GM23338 (cell line): ENCODE measurements at regions not wholly inside any gene's neighbourhood (a gene's known extent, or its start where the extent isn't known, plus 50 kb on each side); places are given as distances from the start of the nearest gene placed in this dataset.

Experiments used
- ATAC-seq: fragments of 200-7000 bp; cut with Tn5 transposase; 3 replicates; pipeline ENCODE4 v1.9.1; 2020
- DNase-seq: peaks from one replicate; pipeline ENCODE4 v3.0.0-alpha.2; 2015; ENCODE audit warnings: low spot score
- H2AFZ ChIP-seq: fragments of 200-600 bp; sonication (generic); 2 replicates; pipeline ENCODE4 v1.8.0; 2016; ENCODE audit warnings: antibody characterized with exemption, mild to moderate bottlenecking, moderate library complexity
- H3F3A ChIP-seq: fragments of 200-600 bp; sonication (generic); replicated peaks from 2 replicates; pipeline ENCODE4 v1.8.0; 2017; ENCODE audit warnings: antibody characterized with exemption, mixed run types, low read depth
- H3K27ac ChIP-seq: fragments of 200-600 bp; sonication (generic); 2 replicates; pipeline ENCODE4 v1.6.1; 2016; ENCODE audit warnings: low read depth
- H3K27me3 ChIP-seq: fragments of 200-600 bp; sonication (generic); 2 replicates; pipeline ENCODE4 v1.8.0; 2016; ENCODE audit warnings: mild to moderate bottlenecking, mixed run types, moderate library complexity; ENCODE audit not compliant: insufficient read depth
- H3K36me3 ChIP-seq: fragments of 200-600 bp; sonication (generic); 2 replicates; pipeline ENCODE4 v1.8.0; 2016; ENCODE audit warnings: mild to moderate bottlenecking; ENCODE audit not compliant: insufficient read depth
- H3K4me1 ChIP-seq: fragments of 200-600 bp; sonication (generic); 2 replicates; pipeline ENCODE4 v1.8.0; 2016; ENCODE audit warnings: mild to moderate bottlenecking, moderate library complexity; ENCODE audit not compliant: insufficient read depth
- H3K4me2 ChIP-seq: fragments of 200-600 bp; sonication (generic); 2 replicates; pipeline ENCODE4 v1.7.1; 2017; ENCODE audit warnings: mixed run types
- H3K4me3 ChIP-seq: fragments of 200-600 bp; sonication (generic); 2 replicates; pipeline ENCODE4 v1.6.1; 2016; ENCODE audit warnings: mixed run types
- H3K79me2 ChIP-seq: fragments of 200-600 bp; sonication (generic); replicated peaks from 2 replicates; pipeline ENCODE4 v1.8.0; 2017; ENCODE audit warnings: mild to moderate bottlenecking; ENCODE audit not compliant: insufficient read depth
- H3K9me2 ChIP-seq: fragments of 200-600 bp; sonication (generic); 2 replicates; pipeline ENCODE4 v1.8.0; 2017; ENCODE audit not compliant: insufficient read depth
- H4K20me1 ChIP-seq: fragments of 200-600 bp; sonication (generic); replicated peaks from 2 replicates; pipeline ENCODE4 v1.8.0; 2017; ENCODE audit warnings: mild to moderate bottlenecking; ENCODE audit not compliant: insufficient read depth
- H3K27ac Mint-ChIP-seq: 2 replicates; pipeline ENCODE4 v1.8.0; 2020; ENCODE audit warnings: inconsistent platforms, mild to moderate bottlenecking, moderate library complexity, mixed read lengths
- H3K27me3 Mint-ChIP-seq: 3 replicates; pipeline ENCODE4 v1.8.0; 2022; ENCODE audit warnings: low read depth, mild to moderate bottlenecking, moderate library complexity, mixed read lengths, inconsistent platforms; ENCODE audit not compliant: insufficient read depth, poor library complexity
- H3K36me3 Mint-ChIP-seq: 3 replicates; pipeline ENCODE4 v1.8.0; 2021; ENCODE audit warnings: low read depth, mild to moderate bottlenecking, inconsistent platforms, moderate library complexity, mixed read lengths
- H3K4me1 Mint-ChIP-seq: 3 replicates; pipeline ENCODE4 v1.8.0; 2020; ENCODE audit warnings: mild to moderate bottlenecking, inconsistent platforms, mixed read lengths
- H3K4me3 Mint-ChIP-seq: 3 replicates; pipeline ENCODE4 v1.8.0; 2021; ENCODE audit warnings: moderate library complexity, mild to moderate bottlenecking, inconsistent platforms, mixed read lengths
- H3K9me3 Mint-ChIP-seq: 3 replicates; pipeline ENCODE4 v1.8.0; 2020; ENCODE audit warnings: moderate library complexity, mild to moderate bottlenecking, inconsistent platforms, mixed read lengths
- CREB1 ChIP-seq: fragments of 250-450 bp; sonication (Bioruptor Pico); IDR thresholded peaks from 2 replicates; pipeline ENCODE4 v1.5.0; 2020; ENCODE audit warnings: low read depth, mild to moderate bottlenecking, moderate library complexity
- EZH2 ChIP-seq: fragments of 200-600 bp; sonication (generic); IDR thresholded peaks from one replicate; pipeline ENCODE4 v1.8.0; 2017; ENCODE audit warnings: antibody characterized with exemption, mild to moderate bottlenecking, low read depth; ENCODE audit not compliant: unreplicated experiment
- STAT1 ChIP-seq: IDR thresholded peaks from one replicate; pipeline ENCODE4 v1.6.1; 2016; ENCODE audit warnings: antibody characterized with exemption; ENCODE audit not compliant: unreplicated experiment
- ZNF114 ChIP-seq: fragments of 250-450 bp; sonication (Bioruptor Pico); IDR thresholded peaks from 2 replicates; pipeline ENCODE4 v1.5.0; 2020; ENCODE audit warnings: mild to moderate bottlenecking, moderate library complexity
- ZNF331 ChIP-seq: fragments of 250-450 bp; sonication (Bioruptor Pico); IDR thresholded peaks from 2 replicates; pipeline ENCODE4 v1.5.0; 2020; ENCODE audit warnings: low read depth, mild to moderate bottlenecking, moderate library complexity
- TF ChIP-seq, protein P1 (sequence below), 2 experiments: fragments of 200-600 bp in 1 of 2; sonication (generic) in 1 of 2; conservative IDR thresholded peaks; 2 replicates each; pipeline versions ENCODE4 v1.5.1 to v1.6.1; 2016 to 2017; ENCODE audit warnings: antibody characterized with exemption in 2 of 2, low read depth in 2 of 2, mild to moderate bottlenecking in 2 of 2, moderate library complexity in 1 of 2
- TF ChIP-seq, protein P2 (sequence below): IDR thresholded peaks from 2 replicates; pipeline ENCODE4 v1.6.1; 2016; ENCODE audit warnings: antibody characterized with exemption
- TF ChIP-seq, protein P3 (sequence below): fragments of 250-450 bp; sonication (Bioruptor Pico); IDR thresholded peaks from 2 replicates; pipeline ENCODE4 v1.5.0; 2020; ENCODE audit warnings: mild to moderate bottlenecking, moderate library complexity

DNA sequence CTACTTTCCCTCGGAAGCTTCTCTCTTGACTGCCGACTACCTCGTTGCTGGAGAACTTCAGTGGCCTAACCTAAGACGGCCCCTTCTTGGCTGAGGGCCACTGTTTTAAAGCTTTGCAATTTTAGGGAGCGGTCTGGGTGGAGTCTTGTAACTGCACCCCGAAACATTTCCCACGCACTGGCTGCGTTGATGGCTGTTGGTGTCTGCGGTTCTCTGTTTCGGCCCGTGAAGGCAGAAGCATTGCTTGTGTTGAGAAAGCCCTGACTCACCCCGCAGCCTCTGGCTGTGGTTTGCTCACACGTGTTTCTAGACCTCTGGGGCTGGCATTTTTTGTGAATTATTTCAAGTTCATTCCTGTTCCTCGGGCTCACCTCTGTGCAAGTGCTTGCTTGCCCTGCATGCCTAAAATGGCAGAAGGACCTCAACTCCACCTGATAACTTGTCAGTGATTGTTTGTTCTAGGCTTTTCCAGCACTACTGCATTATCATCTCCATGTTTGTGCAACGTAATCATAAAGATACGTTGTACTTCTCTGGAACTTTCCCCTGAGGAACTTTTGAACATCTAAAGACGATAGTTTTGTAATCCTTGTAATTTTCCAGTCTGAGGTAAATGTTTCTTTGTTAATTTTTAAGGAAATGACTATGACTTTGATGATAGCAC is 94.2 kb upstream of the DLX2 start:
- Histone ChIP-seq H3K36me3 (peaks cover 13% of the 10 kb centered on the region), H3K27ac (no peak overlapping the region), H3K27me3 (no peaks in the 10 kb centered on the region), H4K20me1 (no peaks in the 10 kb centered on the region), H3F3A (no peaks in the 10 kb centered on the region), H2AFZ (no peak overlapping the region), H3K4me3 (no peak overlapping the region), H3K79me2 (no peaks in the 10 kb centered on the region), H3K4me2 (no peak overlapping the region), H3K4me1 (no peaks in the 10 kb centered on the region), H3K9me2 (no peaks in the 10 kb centered on the region; the same call in 1 of the 2 replicates)
- DNase-seq = no peak
- H3K9me3 Mint-ChIP-seq = peaks cover 69% of the 10 kb centered on the region
- no peaks in the 10 kb centered on the region for H3K4me1 Mint-ChIP-seq
- ATAC-seq = no peak
- no peak overlapping the region for H3K27ac Mint-ChIP-seq
- H3K27me3 Mint-ChIP-seq = peaks cover 4% of the 10 kb centered on the region
- H3K36me3 Mint-ChIP-seq = peaks cover 64% of the 10 kb centered on the region
- no peak for TF ChIP-seq CREB1 (CRISPR knock-in tag)
- no peak for TF ChIP-seq EZH2
- no peak for TF ChIP-seq ZNF114 (CRISPR knock-in tag)
- TF ChIP-seq, protein P1, sequence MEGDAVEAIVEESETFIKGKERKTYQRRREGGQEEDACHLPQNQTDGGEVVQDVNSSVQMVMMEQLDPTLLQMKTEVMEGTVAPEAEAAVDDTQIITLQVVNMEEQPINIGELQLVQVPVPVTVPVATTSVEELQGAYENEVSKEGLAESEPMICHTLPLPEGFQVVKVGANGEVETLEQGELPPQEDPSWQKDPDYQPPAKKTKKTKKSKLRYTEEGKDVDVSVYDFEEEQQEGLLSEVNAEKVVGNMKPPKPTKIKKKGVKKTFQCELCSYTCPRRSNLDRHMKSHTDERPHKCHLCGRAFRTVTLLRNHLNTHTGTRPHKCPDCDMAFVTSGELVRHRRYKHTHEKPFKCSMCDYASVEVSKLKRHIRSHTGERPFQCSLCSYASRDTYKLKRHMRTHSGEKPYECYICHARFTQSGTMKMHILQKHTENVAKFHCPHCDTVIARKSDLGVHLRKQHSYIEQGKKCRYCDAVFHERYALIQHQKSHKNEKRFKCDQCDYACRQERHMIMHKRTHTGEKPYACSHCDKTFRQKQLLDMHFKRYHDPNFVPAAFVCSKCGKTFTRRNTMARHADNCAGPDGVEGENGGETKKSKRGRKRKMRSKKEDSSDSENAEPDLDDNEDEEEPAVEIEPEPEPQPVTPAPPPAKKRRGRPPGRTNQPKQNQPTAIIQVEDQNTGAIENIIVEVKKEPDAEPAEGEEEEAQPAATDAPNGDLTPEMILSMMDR (conservative IDR thresholded peaks at IDR 0.05; ENCODE audit: low read depth in 2 of 2) = no peak
- no peak for TF ChIP-seq STAT1
- TF ChIP-seq, protein P2, sequence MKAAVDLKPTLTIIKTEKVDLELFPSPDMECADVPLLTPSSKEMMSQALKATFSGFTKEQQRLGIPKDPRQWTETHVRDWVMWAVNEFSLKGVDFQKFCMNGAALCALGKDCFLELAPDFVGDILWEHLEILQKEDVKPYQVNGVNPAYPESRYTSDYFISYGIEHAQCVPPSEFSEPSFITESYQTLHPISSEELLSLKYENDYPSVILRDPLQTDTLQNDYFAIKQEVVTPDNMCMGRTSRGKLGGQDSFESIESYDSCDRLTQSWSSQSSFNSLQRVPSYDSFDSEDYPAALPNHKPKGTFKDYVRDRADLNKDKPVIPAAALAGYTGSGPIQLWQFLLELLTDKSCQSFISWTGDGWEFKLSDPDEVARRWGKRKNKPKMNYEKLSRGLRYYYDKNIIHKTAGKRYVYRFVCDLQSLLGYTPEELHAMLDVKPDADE = no peak
- no peak for TF ChIP-seq ZNF331
- TF ChIP-seq, protein P3, sequence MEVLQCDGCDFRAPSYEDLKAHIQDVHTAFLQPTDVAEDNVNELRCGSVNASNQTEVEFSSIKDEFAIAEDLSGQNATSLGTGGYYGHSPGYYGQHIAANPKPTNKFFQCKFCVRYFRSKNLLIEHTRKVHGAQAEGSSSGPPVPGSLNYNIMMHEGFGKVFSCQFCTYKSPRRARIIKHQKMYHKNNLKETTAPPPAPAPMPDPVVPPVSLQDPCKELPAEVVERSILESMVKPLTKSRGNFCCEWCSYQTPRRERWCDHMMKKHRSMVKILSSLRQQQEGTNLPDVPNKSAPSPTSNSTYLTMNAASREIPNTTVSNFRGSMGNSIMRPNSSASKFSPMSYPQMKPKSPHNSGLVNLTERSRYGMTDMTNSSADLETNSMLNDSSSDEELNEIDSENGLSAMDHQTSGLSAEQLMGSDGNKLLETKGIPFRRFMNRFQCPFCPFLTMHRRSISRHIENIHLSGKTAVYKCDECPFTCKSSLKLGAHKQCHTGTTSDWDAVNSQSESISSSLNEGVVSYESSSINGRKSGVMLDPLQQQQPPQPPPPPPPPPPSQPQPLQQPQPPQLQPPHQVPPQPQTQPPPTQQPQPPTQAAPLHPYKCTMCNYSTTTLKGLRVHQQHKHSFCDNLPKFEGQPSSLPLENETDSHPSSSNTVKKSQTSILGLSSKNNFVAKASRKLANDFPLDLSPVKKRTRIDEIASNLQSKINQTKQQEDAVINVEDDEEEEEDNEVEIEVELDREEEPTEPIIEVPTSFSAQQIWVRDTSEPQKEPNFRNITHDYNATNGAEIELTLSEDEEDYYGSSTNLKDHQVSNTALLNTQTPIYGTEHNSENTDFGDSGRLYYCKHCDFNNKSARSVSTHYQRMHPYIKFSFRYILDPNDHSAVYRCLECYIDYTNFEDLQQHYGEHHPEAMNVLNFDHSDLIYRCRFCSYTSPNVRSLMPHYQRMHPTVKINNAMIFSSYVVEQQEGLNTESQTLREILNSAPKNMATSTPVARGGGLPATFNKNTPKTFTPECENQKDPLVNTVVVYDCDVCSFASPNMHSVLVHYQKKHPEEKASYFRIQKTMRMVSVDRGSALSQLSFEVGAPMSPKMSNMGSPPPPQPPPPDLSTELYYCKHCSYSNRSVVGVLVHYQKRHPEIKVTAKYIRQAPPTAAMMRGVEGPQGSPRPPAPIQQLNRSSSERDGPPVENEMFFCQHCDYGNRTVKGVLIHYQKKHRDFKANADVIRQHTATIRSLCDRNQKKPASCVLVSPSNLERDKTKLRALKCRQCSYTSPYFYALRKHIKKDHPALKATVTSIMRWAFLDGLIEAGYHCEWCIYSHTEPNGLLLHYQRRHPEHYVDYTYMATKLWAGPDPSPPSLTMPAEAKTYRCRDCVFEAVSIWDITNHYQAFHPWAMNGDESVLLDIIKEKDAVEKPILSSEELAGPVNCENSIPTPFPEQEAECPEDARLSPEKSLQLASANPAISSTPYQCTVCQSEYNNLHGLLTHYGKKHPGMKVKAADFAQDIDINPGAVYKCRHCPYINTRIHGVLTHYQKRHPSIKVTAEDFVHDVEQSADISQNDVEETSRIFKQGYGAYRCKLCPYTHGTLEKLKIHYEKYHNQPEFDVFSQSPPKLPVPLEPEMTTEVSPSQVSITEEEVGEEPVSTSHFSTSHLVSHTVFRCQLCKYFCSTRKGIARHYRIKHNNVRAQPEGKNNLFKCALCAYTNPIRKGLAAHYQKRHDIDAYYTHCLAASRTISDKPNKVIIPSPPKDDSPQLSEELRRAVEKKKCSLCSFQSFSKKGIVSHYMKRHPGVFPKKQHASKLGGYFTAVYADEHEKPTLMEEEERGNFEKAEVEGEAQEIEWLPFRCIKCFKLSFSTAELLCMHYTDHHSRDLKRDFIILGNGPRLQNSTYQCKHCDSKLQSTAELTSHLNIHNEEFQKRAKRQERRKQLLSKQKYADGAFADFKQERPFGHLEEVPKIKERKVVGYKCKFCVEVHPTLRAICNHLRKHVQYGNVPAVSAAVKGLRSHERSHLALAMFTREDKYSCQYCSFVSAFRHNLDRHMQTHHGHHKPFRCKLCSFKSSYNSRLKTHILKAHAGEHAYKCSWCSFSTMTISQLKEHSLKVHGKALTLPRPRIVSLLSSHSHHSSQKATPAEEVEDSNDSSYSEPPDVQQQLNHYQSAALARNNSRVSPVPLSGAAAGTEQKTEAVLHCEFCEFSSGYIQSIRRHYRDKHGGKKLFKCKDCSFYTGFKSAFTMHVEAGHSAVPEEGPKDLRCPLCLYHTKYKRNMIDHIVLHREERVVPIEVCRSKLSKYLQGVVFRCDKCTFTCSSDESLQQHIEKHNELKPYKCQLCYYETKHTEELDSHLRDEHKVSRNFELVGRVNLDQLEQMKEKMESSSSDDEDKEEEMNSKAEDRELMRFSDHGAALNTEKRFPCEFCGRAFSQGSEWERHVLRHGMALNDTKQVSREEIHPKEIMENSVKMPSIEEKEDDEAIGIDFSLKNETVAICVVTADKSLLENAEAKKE = no peak
- H3K4me3 Mint-ChIP-seq = no peak overlapping the region
